ENCODE measurements at regions not wholly inside any gene's neighbourhood (a gene's known extent, or its start where the extent isn't known, plus 50 kb on each side); places are given as distances from the start of the nearest gene placed in this dataset.
"Not testable (repeated sequence)": the region's sequence is repeated elsewhere in the genome, so short reads cannot be mapped to it uniquely, and the experiment has no call there.

DNA sequence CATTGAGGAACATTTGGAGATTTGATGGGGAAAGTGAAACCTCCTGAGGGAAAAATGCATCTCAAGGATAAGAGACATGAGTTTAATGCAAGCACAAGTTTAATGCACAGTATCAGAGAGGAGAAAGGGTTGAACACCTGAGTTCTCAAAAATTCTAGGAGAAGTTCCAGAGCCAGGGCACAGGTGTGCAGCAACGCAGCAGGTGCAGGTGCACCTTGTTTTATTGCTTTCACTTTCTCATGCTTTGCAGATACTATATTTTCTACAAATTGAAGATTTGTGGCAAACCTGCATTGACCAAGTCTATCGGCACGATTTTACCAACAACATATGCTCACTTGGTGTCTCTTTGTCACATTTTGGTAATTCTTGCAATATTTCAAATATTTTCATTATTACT, 267.6 kb upstream of the HNRNPA3 start:
- no peak for DNase-seq
- H3K4me1 ChIP-seq (ENCODE audit: control insufficient read depth, insufficient read depth, low read length), result no peaks in the 10 kb centered on the region
- H3K9me3 ChIP-seq (ENCODE audit: control insufficient read depth, low read length), result no peaks in the 10 kb centered on the region
- no peak overlapping the region for H3K4me3 ChIP-seq (ENCODE audit: low read length)
- no peak for ATAC-seq
- no peak overlapping the region for H3K27ac ChIP-seq (ENCODE audit: low read length)
- intact Hi-C loops (cut with DNase I), result no loop called here
- 93% methylated on average over 3 of the region's 3 CpGs for WGBS
- no peaks in the 10 kb centered on the region for H3K27me3 ChIP-seq (ENCODE audit: control insufficient read depth, insufficient read depth)

DNA sequence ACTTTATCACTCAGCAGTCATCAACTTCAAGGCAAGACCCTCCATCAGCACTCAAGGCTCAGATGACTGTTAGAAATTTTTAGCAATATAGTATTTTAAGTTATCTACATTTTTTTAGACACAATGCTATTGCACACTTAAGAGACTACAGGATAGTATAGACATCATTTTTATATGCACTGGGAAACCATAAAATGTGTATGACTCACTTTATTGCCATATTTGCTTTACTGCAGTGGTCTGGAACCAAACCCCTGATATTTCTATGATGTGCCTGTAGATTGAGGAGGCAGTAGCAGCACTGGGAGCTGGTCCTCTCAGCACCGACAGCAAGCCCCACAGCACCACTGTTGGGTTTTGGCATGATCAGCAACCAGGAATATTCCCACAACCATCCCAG, 264.8 kb upstream of the HNRNPA3 start:
- Histone ChIP-seq H3K27me3 (ENCODE audit: control insufficient read depth, insufficient read depth) (no peaks in the 10 kb centered on the region), H3K4me1 (ENCODE audit: control insufficient read depth, insufficient read depth, low read length) (no peaks in the 10 kb centered on the region), H3K4me3 (ENCODE audit: low read length) (no peak overlapping the region), H3K27ac (ENCODE audit: low read length) (no peak overlapping the region), H3K9me3 (ENCODE audit: control insufficient read depth, low read length) (no peaks in the 10 kb centered on the region)
- ATAC-seq (no peak), DNase-seq (no peak)
- intact Hi-C loops (cut with DNase I), result no loop called here
- 85% methylated on average over 1 of the region's 1 CpG for WGBS

DNA sequence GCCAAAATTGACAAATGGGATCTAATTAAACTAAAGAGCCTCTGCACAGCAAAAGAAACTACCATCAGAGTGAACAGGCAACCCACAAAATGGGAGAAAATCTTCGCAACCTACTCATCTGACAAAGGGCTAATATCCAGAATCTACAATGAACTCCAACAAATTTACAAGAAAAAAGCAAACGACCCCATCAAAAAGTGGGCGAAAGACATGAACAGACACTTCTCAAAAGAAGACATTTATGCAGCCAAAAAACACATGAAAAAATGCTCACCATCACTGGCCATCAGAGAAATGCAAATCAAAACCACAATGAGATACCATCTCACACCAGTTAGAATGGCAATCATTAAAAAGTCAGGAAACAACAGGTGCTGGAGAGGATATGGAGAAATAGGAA, 261.4 kb upstream of the HNRNPA3 start:
- 92% methylated on average over 3 of the region's 3 CpGs for WGBS
- not testable (repeated sequence) for H3K27ac ChIP-seq (ENCODE audit: low read length); ATAC-seq

DNA sequence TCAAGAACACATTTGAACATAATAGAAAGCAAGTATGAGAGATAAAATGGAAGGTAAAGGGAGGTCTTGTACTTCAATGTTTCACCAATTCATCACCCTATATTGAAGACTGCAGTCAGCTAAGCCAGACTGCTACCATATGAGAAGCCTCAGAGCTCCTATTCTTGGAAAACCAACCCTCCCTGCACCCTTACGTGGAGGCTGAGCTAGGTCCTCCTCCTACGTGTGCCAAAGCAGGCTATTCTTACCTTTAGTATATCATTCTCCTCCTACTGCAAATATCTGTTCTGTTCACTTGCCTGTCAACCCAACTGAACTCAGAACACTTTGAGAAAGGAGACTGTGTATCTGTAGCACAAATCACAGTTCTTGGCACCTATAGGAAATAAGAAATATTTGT, 255.8 kb upstream of the HNRNPA3 start:
- 57% methylated on average over 2 of the region's 2 CpGs for WGBS
- intact Hi-C loops (cut with DNase I), result no loop called here
- Histone ChIP-seq H3K4me1 (ENCODE audit: control insufficient read depth, insufficient read depth, low read length) (no peaks in the 10 kb centered on the region), H3K9me3 (ENCODE audit: control insufficient read depth, low read length) (no peaks in the 10 kb centered on the region), H3K27me3 (ENCODE audit: control insufficient read depth, insufficient read depth) (no peaks in the 10 kb centered on the region), H3K27ac (ENCODE audit: low read length) (no peak overlapping the region), H3K4me3 (ENCODE audit: low read length) (no peak overlapping the region)
- DNase-seq, result no peak
- no peak for ATAC-seq

More for the DNA sequence above, 261.4 kb upstream of the HNRNPA3 start:
- H3K27me3 ChIP-seq (ENCODE audit: control insufficient read depth, insufficient read depth); H3K4me1 ChIP-seq (ENCODE audit: control insufficient read depth, insufficient read depth, low read length); H3K9me3 ChIP-seq (ENCODE audit: control insufficient read depth, low read length); intact Hi-C loops (cut with DNase I); DNase-seq; H3K4me3 ChIP-seq (ENCODE audit: low read length): not testable (repeated sequence)

DNA sequence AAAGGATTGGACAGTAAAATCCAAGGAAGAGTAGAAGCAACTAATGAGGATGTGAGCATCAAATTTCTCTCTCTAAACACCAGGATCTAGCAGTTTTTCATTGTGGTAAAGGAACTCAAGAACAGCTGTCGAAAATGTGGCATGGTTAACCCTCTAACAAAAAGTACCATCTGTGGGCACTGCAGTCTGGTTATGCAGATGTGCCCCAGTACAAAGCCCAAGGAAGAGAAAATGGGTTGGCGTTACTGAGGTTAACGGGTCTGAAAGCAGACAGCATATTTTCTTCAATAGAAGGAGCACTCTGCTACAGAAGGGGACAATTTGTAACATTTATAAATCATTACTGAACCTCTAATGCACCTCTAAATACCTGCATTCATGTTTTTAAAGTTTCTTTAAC, 253.0 kb upstream of the HNRNPA3 start:
- no peaks in the 10 kb centered on the region for H3K27me3 ChIP-seq (ENCODE audit: control insufficient read depth, insufficient read depth)
- no peak overlapping the region for H3K4me3 ChIP-seq (ENCODE audit: low read length)
- no peak for DNase-seq
- intact Hi-C loops (cut with DNase I), result no loop called here
- H3K9me3 ChIP-seq (ENCODE audit: control insufficient read depth, low read length), result no peaks in the 10 kb centered on the region
- H3K27ac ChIP-seq (ENCODE audit: low read length), result no peak overlapping the region
- no peak for ATAC-seq
- H3K4me1 ChIP-seq (ENCODE audit: control insufficient read depth, insufficient read depth, low read length), result no peaks in the 10 kb centered on the region
- 77% methylated on average over 3 of the region's 3 CpGs for WGBS

DNA sequence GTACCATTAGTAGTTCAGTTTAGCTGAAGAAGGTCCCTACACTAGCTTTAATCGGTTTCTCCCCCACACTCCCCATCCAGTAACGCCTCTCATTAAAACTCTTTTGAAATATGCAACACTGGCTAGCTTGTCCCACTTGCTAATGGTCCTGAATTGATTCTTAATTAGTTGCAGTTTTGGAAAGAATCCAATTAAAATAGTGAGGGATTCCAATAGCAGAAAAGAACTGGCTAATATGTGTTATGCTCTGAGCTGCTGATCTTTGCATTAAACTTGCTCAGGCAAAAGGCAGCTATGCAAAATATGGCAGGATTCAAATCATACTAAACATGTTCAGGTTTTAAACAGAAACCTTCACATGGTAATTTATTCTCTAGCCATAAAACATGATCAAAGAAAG, 252.5 kb upstream of the HNRNPA3 start:
- intact Hi-C loops (cut with DNase I), result no loop called here
- no peaks in the 10 kb centered on the region for H3K4me1 ChIP-seq (ENCODE audit: control insufficient read depth, insufficient read depth, low read length)
- 81% methylated on average over 2 of the region's 2 CpGs for WGBS

DNA sequence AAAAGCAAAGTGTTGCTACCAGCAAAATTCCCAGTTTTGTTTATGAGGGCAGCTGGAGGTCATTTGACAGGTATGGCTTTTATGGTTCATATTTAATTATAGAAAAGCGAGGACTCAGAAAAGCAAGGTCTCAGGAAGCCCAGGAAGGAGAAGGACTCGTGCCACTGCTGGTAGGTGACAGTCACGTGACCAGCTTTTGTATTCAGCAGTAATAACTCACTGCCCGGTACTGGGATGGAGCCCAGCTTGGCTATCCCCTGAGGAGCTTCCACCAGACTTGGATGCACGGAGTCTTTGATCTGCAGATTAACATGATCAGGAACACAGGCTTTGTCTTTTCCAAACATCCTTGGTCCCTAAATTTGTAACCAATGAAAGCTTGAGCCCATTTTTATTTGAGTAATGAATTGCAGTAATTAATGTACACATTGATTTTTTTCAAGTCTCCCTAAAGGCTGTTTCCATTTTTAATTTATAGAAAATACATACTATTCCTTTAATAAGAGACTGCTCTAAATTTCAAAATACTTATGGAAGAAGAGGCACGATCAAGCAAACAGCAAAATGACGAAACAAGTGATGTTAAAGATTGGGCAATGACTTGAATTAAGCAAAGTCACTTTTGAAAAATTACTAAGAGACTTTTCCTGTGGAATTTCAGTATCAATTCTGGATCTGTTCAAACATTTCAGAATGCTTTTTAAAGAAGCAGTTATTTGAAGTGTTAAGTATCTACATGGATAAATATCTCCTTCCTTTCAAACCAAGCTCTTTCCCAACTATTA, 251.7 kb upstream of the HNRNPA3 start:
- no peaks in the 10 kb centered on the region for H3K9me3 ChIP-seq (ENCODE audit: control insufficient read depth, low read length)
- WGBS, result 50% methylated on average over 7 of the region's 7 CpGs
- H3K4me1 ChIP-seq (ENCODE audit: control insufficient read depth, insufficient read depth, low read length), result no peaks in the 10 kb centered on the region
- intact Hi-C loops (cut with DNase I), result no loop called here
- H3K4me3 ChIP-seq (ENCODE audit: low read length), result no peak overlapping the region
- no peak overlapping the region for H3K27ac ChIP-seq (ENCODE audit: low read length)
- no peak for ATAC-seq
- no peaks in the 10 kb centered on the region for H3K27me3 ChIP-seq (ENCODE audit: control insufficient read depth, insufficient read depth)
- DNase-seq, result no peak

More for the DNA sequence above, 252.5 kb upstream of the HNRNPA3 start:
- H3K27ac ChIP-seq (ENCODE audit: low read length), result no peak overlapping the region
- H3K9me3 ChIP-seq (ENCODE audit: control insufficient read depth, low read length), result no peaks in the 10 kb centered on the region
- ATAC-seq (no peak), DNase-seq (no peak)
- no peak overlapping the region for H3K4me3 ChIP-seq (ENCODE audit: low read length)
- no peaks in the 10 kb centered on the region for H3K27me3 ChIP-seq (ENCODE audit: control insufficient read depth, insufficient read depth)

DNA sequence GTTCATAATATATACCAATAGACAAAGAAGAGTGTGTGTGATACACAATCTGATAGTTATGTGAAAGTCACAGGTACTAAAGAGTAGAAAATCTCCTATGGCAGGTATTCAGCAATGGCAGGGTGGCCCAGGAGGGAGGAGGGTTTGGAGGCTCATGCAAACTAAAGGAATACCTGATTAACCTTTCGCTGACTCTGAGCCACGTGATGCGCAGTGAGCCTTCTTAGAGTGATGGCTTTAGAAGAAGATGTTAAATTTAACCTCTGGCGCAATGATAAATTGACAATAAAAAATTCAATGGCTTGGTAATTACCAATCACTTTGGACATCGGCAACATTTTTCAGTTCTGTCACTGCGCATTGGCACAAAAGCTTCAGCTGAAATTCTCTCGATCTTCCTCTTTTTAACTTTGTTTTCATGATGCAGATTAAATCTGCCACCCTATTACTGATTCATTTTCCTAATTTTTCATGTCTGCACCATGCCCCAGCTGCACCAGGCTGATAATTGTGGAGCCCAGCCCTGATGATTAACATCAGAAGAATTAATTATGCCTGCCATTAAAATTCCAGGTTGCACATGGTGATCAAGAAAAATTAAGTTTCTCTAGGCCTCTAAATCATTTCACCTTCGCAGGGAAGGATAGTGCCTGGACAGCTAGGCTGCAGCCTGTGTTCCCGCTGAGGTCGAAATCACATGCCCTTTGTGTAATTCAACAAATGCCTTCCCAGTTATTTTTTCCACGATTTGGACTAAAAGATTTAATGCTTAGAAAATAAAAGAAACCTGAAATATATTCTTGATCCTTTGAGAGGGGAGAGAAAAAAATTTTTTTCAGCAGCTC, 250.6 kb upstream of the HNRNPA3 start:
- H3K9me3 ChIP-seq (ENCODE audit: control insufficient read depth, low read length), result no peaks in the 10 kb centered on the region
- no peaks in the 10 kb centered on the region for H3K4me1 ChIP-seq (ENCODE audit: control insufficient read depth, insufficient read depth, low read length)
- intact Hi-C loops (cut with DNase I), result no loop called here
- H3K4me3 ChIP-seq (ENCODE audit: low read length), result no peak overlapping the region
- no peak overlapping the region for H3K27ac ChIP-seq (ENCODE audit: low read length)
- ATAC-seq, result no peak
- no peak for DNase-seq
- WGBS, result 84% methylated on average over 11 of the region's 11 CpGs
- no peaks in the 10 kb centered on the region for H3K27me3 ChIP-seq (ENCODE audit: control insufficient read depth, insufficient read depth)

DNA sequence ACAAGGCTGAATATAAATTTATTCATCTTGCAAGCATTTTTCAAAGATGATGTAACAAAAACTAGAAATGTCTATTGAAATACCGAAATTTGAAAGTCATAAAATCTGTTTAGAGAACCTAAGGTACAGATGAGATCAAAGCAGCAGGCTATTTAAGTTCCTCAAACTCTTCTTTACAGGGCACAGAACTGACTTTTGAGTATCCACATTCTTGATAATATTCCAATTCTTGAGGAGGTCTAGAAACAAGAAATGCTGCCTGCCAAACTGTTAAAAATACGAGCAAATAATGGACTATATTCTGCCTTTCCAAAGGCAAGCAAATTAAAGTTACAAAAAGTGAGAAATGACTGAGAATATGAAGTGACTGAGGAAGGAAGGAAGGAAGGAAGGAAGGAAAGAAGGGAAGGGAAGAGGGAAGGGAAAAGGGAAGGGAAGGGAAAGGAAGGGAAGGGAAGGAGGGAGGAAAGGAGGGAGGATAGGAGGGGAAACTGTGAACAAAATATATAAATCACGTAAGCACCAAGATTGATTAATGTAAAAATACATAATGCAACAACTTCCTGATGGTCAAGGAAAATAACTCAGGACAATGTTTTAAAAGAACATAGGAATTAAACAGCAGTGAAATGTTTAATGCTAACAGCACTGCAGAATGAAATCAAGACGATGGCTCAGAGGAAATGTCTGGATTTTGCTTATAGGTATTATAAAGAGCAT, 248.9 kb upstream of the HNRNPA3 start:
- Histone ChIP-seq H3K4me1 (ENCODE audit: control insufficient read depth, insufficient read depth, low read length) (no peaks in the 10 kb centered on the region), H3K27ac (ENCODE audit: low read length) (no peak overlapping the region), H3K4me3 (ENCODE audit: low read length) (no peak overlapping the region), H3K27me3 (ENCODE audit: control insufficient read depth, insufficient read depth) (no peaks in the 10 kb centered on the region), H3K9me3 (ENCODE audit: control insufficient read depth, low read length) (no peaks in the 10 kb centered on the region)
- ATAC-seq (no peak), DNase-seq (no peak)
- WGBS, result 63% methylated on average over 4 of the region's 4 CpGs
- intact Hi-C loops (cut with DNase I), result no loop called here

DNA sequence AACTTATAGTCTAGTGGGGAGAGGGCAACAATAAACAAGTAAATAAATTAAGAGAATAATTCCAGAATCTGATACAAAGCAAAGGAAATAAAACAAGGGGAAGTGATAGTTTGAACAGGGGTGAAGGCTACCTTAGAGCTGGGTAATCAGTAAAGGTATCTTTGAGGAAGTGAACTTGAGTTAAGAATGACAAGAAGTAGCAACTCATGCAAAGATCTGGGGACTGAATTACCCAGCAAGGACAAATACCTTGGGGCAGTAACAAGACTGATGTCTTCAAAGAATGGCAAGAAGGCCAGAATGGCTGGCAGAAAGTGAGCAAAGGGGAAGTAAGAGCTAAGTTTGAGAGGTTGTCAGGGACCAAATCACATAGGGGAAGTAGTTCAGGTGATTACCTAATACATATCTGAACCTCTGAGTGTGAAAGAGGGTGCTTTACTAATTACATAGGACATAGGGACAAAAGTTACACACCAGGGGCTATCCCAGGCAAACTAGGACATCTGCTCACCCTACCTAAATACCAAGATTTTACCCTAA, 244.6 kb upstream of the HNRNPA3 start:
- no peaks in the 10 kb centered on the region for H3K4me1 ChIP-seq (ENCODE audit: control insufficient read depth, insufficient read depth, low read length)
- ATAC-seq (no peak), DNase-seq (no peak)
- intact Hi-C loops (cut with DNase I), result no loop called here
- H3K4me3 ChIP-seq (ENCODE audit: low read length), result no peak overlapping the region
- H3K9me3 ChIP-seq (ENCODE audit: control insufficient read depth, low read length), result no peaks in the 10 kb centered on the region
- no peaks in the 10 kb centered on the region for H3K27me3 ChIP-seq (ENCODE audit: control insufficient read depth, insufficient read depth)
- H3K27ac ChIP-seq (ENCODE audit: low read length), result no peak overlapping the region
